Left renal pelvis (tissue), 4 donors: ENCODE measurements at regions not wholly inside any gene's neighbourhood (a gene's known extent, or its start where the extent isn't known, plus 50 kb on each side); places are given as distances from the start of the nearest gene placed in this dataset.
"Not testable (repeated sequence)": the region's sequence is repeated elsewhere in the genome, so short reads cannot be mapped to it uniquely, and the experiment has no call there.

Experiments used
- DNase-seq, 4 donors: peaks; one replicate each; pipeline ENCODE4 v3.0.0-alpha.2; 2013; ENCODE audit warnings: low read depth in 4 of 4, low spot score in 3 of 4

DNA sequence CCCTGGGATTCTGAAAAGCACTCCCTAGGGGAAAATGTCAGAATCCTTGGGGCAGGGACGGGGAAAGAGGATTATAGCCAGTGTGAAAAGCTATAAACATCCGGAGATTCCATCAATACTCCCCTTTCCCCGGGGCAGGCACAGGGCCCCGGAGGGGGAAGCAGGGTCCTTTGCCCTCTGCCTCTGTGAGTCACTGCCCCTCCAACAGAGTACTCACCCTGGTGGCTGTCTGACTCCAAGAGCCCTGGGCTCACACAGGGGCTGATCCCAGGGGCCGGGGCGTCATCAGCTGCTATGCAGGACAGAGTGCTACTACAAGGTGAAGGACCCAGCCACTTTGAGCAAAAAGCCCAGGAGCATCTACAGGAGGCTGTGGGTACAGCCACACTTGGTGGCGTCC, 133.0 kb upstream of the PRR20G start:
- DNase-seq = no peak

DNA sequence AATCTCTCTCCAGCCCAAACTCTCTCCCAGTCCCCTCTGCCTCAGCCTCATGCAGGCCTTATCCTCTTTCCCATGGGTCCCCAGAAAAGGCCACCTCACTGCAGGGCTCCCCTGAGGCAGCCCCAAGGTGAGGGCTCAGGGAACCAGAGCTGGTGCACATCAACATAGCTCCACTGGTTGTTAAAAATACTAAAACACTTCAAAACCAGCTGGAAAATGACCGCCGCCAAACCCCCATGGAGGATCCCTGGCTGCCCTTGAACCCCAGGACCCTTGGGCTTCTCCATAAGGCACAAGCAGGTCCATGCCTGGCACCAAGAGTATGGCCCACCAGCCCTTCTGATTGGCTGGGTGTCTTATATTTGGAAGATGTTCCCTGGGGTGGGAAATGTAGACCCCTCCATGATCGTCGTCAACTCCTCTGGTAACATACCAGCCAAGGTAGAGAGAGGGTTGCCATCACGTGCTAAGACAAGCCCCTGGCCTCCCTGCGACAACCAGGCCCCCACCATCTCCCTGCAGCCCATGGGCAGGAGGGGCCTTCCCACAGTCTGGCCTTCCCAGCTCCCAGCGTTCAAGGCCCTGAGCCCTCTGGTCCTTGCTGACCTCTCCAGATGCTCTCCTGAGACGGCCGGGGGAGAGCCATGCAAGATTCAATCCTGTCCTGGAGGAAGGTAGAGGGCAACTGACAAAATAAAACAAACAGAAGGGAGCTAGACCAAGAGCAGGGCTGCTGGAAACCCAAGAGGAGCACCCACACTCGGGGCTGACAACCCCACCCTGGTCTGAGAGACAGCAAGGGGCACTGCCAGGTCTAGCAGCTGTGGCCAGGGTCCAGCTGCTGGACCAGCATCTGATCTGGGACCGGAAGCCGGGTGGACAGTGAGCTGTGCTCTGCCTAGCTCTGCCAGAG, 132.1 kb upstream of the PRR20G start:
- no peak for DNase-seq

GRCh38 chr3:127419182-127419581, 131.3 kb upstream of the PRR20G start:
- no peak for DNase-seq

GRCh38 chr3:127418560-127419147, 130.8 kb upstream of the PRR20G start:
- DNase-seq = no peak

- no peak for DNase-seq
Measured at GRCh38 chr3:127417709-127418559, 130.1 kb upstream of the PRR20G start.

- no peak for DNase-seq
Measured at GRCh38 chr3:127413871-127414270, 126.0 kb upstream of the PRR20G start.

DNA sequence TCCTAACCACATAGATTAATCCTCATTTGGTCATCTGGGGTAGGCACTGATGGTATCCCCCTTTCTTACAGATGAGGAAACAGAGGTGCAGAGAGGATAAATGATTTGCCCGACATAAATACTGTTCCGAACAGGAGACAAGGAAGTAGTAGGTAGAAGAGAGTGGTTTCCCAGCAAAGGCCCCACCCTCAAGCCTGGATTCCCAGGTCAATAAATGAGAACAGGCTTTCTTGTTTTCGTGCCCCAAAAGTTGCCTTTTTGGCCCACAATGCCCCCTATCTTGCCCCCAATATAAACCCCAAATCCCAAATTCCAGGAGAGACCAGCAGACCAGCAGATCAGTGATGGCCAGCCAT, 125.5 kb upstream of the PRR20G start:
- no peak for DNase-seq

- no peak for DNase-seq
Measured at GRCh38 chr3:127412578-127413317, 124.9 kb upstream of the PRR20G start.

- DNase-seq = not testable (repeated sequence)
Measured at GRCh38 chr3:127411875-127412274, 124.0 kb upstream of the PRR20G start.

DNA sequence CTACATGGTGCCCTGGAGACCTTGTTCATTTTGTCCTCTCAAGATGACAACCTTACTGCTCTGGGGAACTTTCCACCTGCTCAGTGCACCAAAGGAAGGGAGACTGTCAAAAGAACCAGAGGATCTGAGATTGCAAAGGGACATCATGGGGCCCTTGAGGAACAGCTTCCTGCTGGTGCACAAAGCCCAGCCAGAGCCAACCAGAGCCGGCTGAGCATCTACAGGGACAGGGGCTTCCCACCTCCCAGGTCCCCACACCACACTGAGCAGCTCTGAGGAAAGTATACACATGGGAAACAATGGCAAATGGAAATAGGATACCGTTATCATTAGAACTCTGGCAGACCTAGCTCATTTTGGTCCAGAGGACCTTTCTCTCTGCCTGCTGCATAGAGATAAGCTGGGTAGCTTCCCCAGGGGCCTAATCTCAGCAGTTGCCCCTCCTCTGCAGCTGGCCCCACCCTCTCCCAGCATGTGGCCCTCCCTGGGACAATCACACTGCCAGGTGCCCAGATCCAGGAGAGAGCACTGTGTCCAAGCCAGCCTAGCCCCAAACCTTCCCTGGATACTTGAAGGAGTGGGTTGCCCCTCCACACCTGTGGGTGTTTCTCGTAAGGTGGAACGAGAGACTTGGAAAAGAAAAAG, 123.4 kb upstream of the PRR20G start:
- DNase-seq = no peak

GRCh38 chr3:127410678-127411077, 122.8 kb upstream of the PRR20G start:
- DNase-seq = no peak

- DNase-seq = no peak
Measured at GRCh38 chr3:127410137-127410488, 122.3 kb upstream of the PRR20G start.

GRCh38 chr3:127409421-127410136, 121.7 kb upstream of the PRR20G start:
- DNase-seq = no peak

DNA sequence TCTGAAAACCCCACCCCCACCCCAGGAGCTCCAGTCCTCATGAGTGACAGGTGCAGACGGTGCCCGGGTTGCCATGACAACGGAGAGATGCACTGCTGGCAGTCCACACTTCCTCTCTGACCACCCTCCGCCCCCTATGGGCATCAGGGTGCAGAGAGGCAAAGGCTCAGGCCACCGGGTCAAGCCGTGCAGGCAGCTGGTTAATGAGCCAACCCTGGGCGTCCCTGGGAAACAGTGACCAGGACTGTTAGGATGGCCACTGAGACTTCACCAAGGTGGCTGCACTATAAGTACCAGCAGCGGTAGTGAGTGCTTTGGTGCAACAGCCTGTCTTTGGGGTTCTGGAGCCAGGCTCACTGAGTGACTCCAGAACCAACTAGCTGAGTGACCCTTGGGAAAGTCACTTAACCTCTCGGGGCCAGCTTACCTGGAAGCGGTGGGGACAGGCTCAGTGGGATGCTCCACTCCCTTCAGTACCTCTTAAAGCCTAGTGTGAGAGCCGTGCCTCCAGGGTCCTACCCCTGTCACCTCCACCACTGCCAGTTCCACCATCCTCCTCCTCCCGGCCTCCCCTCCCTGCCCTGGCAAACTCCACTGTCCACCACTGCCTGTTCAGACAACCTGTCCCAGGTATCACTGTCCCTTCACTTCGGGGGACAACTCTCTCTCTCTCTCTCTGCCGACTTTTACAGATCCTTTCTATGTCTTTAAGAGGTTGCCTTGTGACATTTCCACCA, 121.0 kb upstream of the PRR20G start:
- DNase-seq = no peak

DNA sequence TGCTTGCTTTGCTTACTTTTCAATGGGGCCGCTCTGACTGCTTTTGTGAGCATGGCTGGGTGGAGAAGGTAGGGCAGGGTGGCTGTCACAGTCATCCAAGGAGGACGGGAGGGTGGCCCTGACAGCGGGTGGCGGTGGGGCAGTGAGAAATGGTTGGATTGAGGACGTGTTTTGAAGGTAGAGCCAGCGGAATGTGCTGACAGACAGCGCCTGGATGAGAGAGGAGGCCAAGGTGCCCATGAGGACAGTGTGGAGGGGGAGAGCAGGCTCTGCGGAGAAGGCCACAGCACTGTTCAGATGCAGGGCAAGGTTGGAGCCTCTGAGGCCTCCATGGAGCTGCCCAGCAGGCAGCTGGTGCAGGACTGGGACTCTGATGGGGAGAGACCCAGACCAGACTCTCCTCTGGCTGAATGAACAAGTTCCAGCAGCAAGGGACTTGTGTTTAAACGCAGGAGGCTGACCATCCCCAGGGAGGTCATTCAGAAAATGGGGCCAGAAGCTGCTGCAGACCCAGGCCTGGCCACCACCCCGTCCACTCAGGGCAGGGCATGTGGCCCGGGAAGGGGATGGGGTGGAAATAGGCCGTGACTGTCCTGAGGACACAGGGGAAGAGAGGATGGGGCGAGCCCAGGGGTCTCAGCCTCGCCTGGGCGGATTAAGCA, 120.3 kb upstream of the PRR20G start:
- no peak for DNase-seq

- DNase-seq = no peak
Measured at GRCh38 chr3:127407026-127407939, 119.4 kb upstream of the PRR20G start.

DNA sequence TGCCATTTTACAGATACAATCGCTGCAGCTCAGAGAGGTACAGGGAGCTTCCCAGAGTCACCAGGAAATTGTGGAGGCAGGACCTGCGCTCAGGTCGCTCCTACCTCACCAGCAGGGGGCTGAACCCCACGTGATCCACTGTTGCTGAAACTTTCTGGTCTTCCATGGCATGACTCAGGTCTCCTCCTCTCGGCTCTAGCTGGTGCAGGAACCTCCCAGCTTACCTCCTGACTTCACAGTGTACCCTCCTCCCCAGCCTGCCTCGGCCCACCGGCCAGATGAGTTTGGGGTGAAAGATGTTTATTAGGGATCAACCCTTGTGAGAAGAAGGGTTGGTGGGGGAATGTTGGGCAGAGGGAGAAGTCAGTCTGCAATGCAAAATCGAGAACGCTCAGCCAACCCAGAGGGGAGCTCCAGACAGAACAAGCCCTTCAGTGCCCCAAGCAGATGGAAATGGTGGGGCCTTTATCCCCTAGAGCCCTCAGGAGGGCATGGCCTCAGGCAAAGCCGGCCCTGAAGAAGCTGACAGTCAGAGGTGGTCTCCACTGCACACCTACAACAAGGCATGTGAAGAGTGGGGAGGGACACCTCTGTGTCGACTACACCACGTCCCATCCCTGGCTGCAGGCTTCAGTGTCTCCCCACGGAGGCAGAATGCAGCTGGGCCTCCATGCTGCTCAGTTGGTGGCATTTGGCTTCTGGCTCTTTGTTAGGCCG, 118.6 kb upstream of the PRR20G start:
- no peak for DNase-seq
